ENCODE measurements at regions not wholly inside any gene's neighbourhood (a gene's known extent, or its start where the extent isn't known, plus 50 kb on each side); places are given as distances from the start of the nearest gene placed in this dataset.

- H3K36me3 ChIP-seq = no peaks in the 10 kb centered on the region
- TF ChIP-seq EZH2phosphoT487 (IDR thresholded peaks at IDR 0.05) (no peak), EZH2 (IDR thresholded peaks at IDR 0.05) (no peak)
- TF ChIP-seq, protein P1, sequence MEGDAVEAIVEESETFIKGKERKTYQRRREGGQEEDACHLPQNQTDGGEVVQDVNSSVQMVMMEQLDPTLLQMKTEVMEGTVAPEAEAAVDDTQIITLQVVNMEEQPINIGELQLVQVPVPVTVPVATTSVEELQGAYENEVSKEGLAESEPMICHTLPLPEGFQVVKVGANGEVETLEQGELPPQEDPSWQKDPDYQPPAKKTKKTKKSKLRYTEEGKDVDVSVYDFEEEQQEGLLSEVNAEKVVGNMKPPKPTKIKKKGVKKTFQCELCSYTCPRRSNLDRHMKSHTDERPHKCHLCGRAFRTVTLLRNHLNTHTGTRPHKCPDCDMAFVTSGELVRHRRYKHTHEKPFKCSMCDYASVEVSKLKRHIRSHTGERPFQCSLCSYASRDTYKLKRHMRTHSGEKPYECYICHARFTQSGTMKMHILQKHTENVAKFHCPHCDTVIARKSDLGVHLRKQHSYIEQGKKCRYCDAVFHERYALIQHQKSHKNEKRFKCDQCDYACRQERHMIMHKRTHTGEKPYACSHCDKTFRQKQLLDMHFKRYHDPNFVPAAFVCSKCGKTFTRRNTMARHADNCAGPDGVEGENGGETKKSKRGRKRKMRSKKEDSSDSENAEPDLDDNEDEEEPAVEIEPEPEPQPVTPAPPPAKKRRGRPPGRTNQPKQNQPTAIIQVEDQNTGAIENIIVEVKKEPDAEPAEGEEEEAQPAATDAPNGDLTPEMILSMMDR (IDR thresholded peaks at IDR 0.05) = no peak
These were observed 734.3 kb downstream of the SEMA5A start for GRCh38 chr5:8811581-8811980.

DNA sequence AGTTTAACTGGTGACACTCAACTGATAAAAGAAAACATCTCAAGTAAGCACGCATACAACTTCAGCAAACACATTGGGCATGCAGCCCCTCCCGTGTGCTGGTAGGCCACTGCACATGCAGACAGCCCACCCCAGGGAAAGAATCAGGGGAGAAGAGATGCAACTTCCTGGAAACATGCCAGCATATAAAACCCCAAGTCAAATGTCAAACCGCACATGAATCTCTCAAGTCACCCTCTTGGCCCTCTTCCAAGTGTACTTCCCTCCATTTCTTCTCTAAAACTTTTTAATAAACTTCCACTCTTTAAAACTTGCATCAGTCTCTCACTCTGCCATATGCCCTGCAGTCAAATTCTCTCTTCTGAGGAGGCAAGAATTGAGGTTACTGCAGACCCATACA, 732.7 kb downstream of the SEMA5A start:
- no peak overlapping the region for H3K27ac ChIP-seq
- no peaks in the 10 kb centered on the region for H3K79me2 ChIP-seq (ENCODE audit: low read depth)
- H4K20me1 ChIP-seq (ENCODE audit: low read depth) = no peaks in the 10 kb centered on the region
- H3K9ac ChIP-seq = no peak overlapping the region
- peaks cover 2% of the 10 kb centered on the region for H3K27me3 Mint-ChIP-seq (ENCODE audit: insufficient read depth, low read depth)
- no peak for DNase-seq (ENCODE audit: low spot score)
- no peak overlapping the region for H2AFZ ChIP-seq (replicated peaks)
- H3K4me2 ChIP-seq = no peak overlapping the region
- H3K4me3 ChIP-seq = no peak overlapping the region
- no peaks in the 10 kb centered on the region for H3K4me1 Mint-ChIP-seq
- TF ChIP-seq EZH2 (IDR thresholded peaks at IDR 0.05) (no peak), EZH2phosphoT487 (IDR thresholded peaks at IDR 0.05) (no peak)
- TF ChIP-seq, protein P1 (IDR thresholded peaks at IDR 0.05) = no peak
- peaks cover 8% of the 10 kb centered on the region for H3K9me3 Mint-ChIP-seq
- peaks cover 2% of the 10 kb centered on the region for H3K36me3 Mint-ChIP-seq
- no peaks in the 10 kb centered on the region for H3K27me3 ChIP-seq
- no peak overlapping the region for H3K27ac Mint-ChIP-seq
- H3F3A ChIP-seq (ENCODE audit: low read depth) = no peaks in the 10 kb centered on the region
- H3K4me3 Mint-ChIP-seq = no peak overlapping the region
- no peaks in the 10 kb centered on the region for H3K4me1 ChIP-seq
- H3K9me3 ChIP-seq (ENCODE audit: low read depth) = no peaks in the 10 kb centered on the region
- H3K36me3 ChIP-seq = no peaks in the 10 kb centered on the region

More at GRCh38 chr5:8811581-8811980, 734.3 kb downstream of the SEMA5A start:
- no peaks in the 10 kb centered on the region for H3K9me3 ChIP-seq (ENCODE audit: low read depth)
- H3K4me3 Mint-ChIP-seq = no peak overlapping the region
- no peak overlapping the region for H3K27ac ChIP-seq
- no peaks in the 10 kb centered on the region for H3K27me3 ChIP-seq
- peaks cover 10% of the 10 kb centered on the region for H3K9me3 Mint-ChIP-seq
- H3K4me1 Mint-ChIP-seq = no peaks in the 10 kb centered on the region
- H3K27ac Mint-ChIP-seq = no peak overlapping the region
- no peak for DNase-seq (ENCODE audit: low spot score)
- H3F3A ChIP-seq (ENCODE audit: low read depth) = no peaks in the 10 kb centered on the region
- H3K36me3 Mint-ChIP-seq = peaks cover under 1% of the 10 kb centered on the region
- no peak overlapping the region for H3K9ac ChIP-seq
- H3K27me3 Mint-ChIP-seq (ENCODE audit: insufficient read depth, low read depth) = peaks cover 2% of the 10 kb centered on the region
- no peak overlapping the region for H2AFZ ChIP-seq (replicated peaks)
- no peaks in the 10 kb centered on the region for H3K4me1 ChIP-seq
- H3K79me2 ChIP-seq (ENCODE audit: low read depth) = no peaks in the 10 kb centered on the region
- H4K20me1 ChIP-seq (ENCODE audit: low read depth) = no peaks in the 10 kb centered on the region
- no peak overlapping the region for H3K4me2 ChIP-seq
- H3K4me3 ChIP-seq = no peak overlapping the region

GRCh38 chr5:8814105-8814504, 731.8 kb downstream of the SEMA5A start:
- H3K27me3 Mint-ChIP-seq (ENCODE audit: insufficient read depth, low read depth) = peaks cover 2% of the 10 kb centered on the region
- Histone ChIP-seq H3K27me3 (no peaks in the 10 kb centered on the region), H3K9ac (no peak overlapping the region), H3K36me3 (no peaks in the 10 kb centered on the region), H3K4me3 (no peak overlapping the region), H4K20me1 (ENCODE audit: low read depth) (no peaks in the 10 kb centered on the region), H2AFZ (replicated peaks) (no peak overlapping the region), H3K27ac (no peak overlapping the region), H3K4me1 (no peaks in the 10 kb centered on the region), H3K4me2 (no peak overlapping the region), H3K79me2 (ENCODE audit: low read depth) (no peaks in the 10 kb centered on the region), H3F3A (ENCODE audit: low read depth) (no peaks in the 10 kb centered on the region), H3K9me3 (ENCODE audit: low read depth) (no peaks in the 10 kb centered on the region)
- no peak for DNase-seq (ENCODE audit: low spot score)
- no peak overlapping the region for H3K4me3 Mint-ChIP-seq
- no peaks in the 10 kb centered on the region for H3K4me1 Mint-ChIP-seq
- peaks cover 8% of the 10 kb centered on the region for H3K9me3 Mint-ChIP-seq
- no peak overlapping the region for H3K27ac Mint-ChIP-seq
- peaks cover 2% of the 10 kb centered on the region for H3K36me3 Mint-ChIP-seq
- TF ChIP-seq EZH2 (IDR thresholded peaks at IDR 0.05) = no peak
- TF ChIP-seq, protein P1 (IDR thresholded peaks at IDR 0.05) = no peak
- TF ChIP-seq EZH2phosphoT487 (IDR thresholded peaks at IDR 0.05) = no peak
